Natural killer cell (primary cell): ENCODE measurements at regions not wholly inside any gene's neighbourhood (a gene's known extent, or its start where the extent isn't known, plus 50 kb on each side); places are given as distances from the start of the nearest gene placed in this dataset.

ENCODE experiments used
- ATAC-seq, 3 donors: fragments of 150-1000 bp in 2 of 3; fragments of 200-7000 bp in 1 of 3; cut with Tn5 transposase; 1 replicate in 1 of 3; 2 replicates in 2 of 3; pipeline ENCODE4 v1.10.0; 2021; ENCODE audit warnings: mild to moderate bottlenecking in 2 of 3, moderate library complexity in 2 of 3
- DNase-seq, 2 donors: peaks; one replicate each; pipeline versions ENCODE4 v3.0.0 to v3.0.0-alpha.2; 2013 to 2021; ENCODE audit warnings: mixed read lengths in 1 of 2
- H3K27ac ChIP-seq: one replicate; pipeline ENCODE4 v1.5.1; 2013; ENCODE audit warnings: mild to moderate bottlenecking, low read length
- H3K27me3 ChIP-seq: one replicate; pipeline ENCODE4 v1.6.1; 2013; ENCODE audit warnings: low read length; ENCODE audit not compliant: control insufficient read depth, insufficient read depth
- H3K36me3 ChIP-seq: one replicate; pipeline ENCODE4 v1.6.1; 2013; ENCODE audit warnings: low read length; ENCODE audit not compliant: control insufficient read depth, insufficient read depth
- H3K4me1 ChIP-seq: one replicate; pipeline ENCODE4 v1.6.1; 2013; ENCODE audit warnings: low read length; ENCODE audit not compliant: control insufficient read depth, insufficient read depth
- H3K4me3 ChIP-seq: one replicate; pipeline ENCODE4 v1.5.1; 2013; ENCODE audit warnings: low read length
- H3K9me3 ChIP-seq: one replicate; pipeline ENCODE4 v1.6.1; 2013; ENCODE audit warnings: low read length; ENCODE audit not compliant: control insufficient read depth, insufficient read depth
- H3K27ac Mint-ChIP-seq, 2 donors: one replicate each; pipeline ENCODE4 v1.8.0; 2022; ENCODE audit warnings: mild to moderate bottlenecking in 2 of 2, mixed read lengths in 2 of 2, moderate library complexity in 1 of 2
- H3K27me3 Mint-ChIP-seq, 2 donors: one replicate each; pipeline ENCODE4 v1.8.0; 2022; ENCODE audit warnings: low read depth in 2 of 2, mixed read lengths in 2 of 2
- H3K36me3 Mint-ChIP-seq: one replicate; pipeline ENCODE4 v1.8.0; 2022; ENCODE audit warnings: mixed read lengths
- H3K4me1 Mint-ChIP-seq, 2 donors: one replicate each; pipeline ENCODE4 v1.8.0; 2022; ENCODE audit warnings: mixed read lengths in 2 of 2
- H3K4me3 Mint-ChIP-seq: one replicate; pipeline ENCODE4 v1.8.0; 2022; ENCODE audit warnings: mild to moderate bottlenecking, moderate library complexity, mixed read lengths
- H3K9me3 Mint-ChIP-seq, 2 donors: one replicate each; pipeline ENCODE4 v1.8.0; 2022; ENCODE audit warnings: mixed read lengths in 2 of 2
- CTCF ChIP-seq: fragments of 200-600 bp; IDR thresholded peaks from one replicate; pipeline ENCODE4 v1.8.0; 2022; ENCODE audit warnings: antibody characterized with exemption
- WGBS: methylation state at CpG from one replicate; pipeline ENCODE4 v1.1.7; 2013; ENCODE audit warnings: missing lambda C conversion rate; ENCODE audit not compliant: insufficient coverage; 5-methylcytosine and 5-hydroxymethylcytosine counted together
- intact Hi-C: fragments of 100-400 bp; cut with micrococcal nuclease; formaldehyde crosslinking; loops from one replicate; pipeline ENCODE4 v1.14.2; 2022

GRCh38 chr13:73440296-73440895, 381.6 kb downstream of the KLF5 start:
- TF ChIP-seq CTCF = no peak
- Mint-ChIP-seq H3K36me3 (peaks cover 7% of the 10 kb centered on the region), H3K4me3 (no peak overlapping the region), H3K27me3 (no peaks in the 10 kb centered on the region), H3K9me3 (peaks cover 5 to 17% of the 10 kb centered on the region in 2 donors), H3K4me1 (no peaks in the 10 kb centered on the region), H3K27ac (no peak overlapping the region)
- H3K27ac ChIP-seq = no peak overlapping the region
- ATAC-seq = no peak
- 85% methylated on average over 3 of the region's 3 CpGs for WGBS
- H3K36me3 ChIP-seq = no peaks in the 10 kb centered on the region
- H3K27me3 ChIP-seq = no peaks in the 10 kb centered on the region
- intact Hi-C loops = no loop called here
- H3K4me1 ChIP-seq = no peaks in the 10 kb centered on the region
- H3K4me3 ChIP-seq = no peak overlapping the region
- peak in 1 of 2 donors; percentile 4 for DNase-seq
- H3K9me3 ChIP-seq = peaks cover 31% of the 10 kb centered on the region

- no peak for TF ChIP-seq CTCF
- Histone ChIP-seq H3K36me3 (no peaks in the 10 kb centered on the region), H3K27ac (no peak overlapping the region), H3K27me3 (no peaks in the 10 kb centered on the region), H3K4me3 (no peak overlapping the region), H3K4me1 (no peaks in the 10 kb centered on the region), H3K9me3 (peaks cover 10% of the 10 kb centered on the region)
- H3K9me3 Mint-ChIP-seq = peaks cover 10 to 12% of the 10 kb centered on the region in 2 donors
- ATAC-seq = peak in 1 of 3 donors; percentile 56
- no peaks in the 10 kb centered on the region for H3K36me3 Mint-ChIP-seq
- 82% methylated on average over 2 of the region's 2 CpGs for WGBS
- intact Hi-C loops = no loop called here
- no peak overlapping the region for H3K4me3 Mint-ChIP-seq
- no peak overlapping the region for H3K27ac Mint-ChIP-seq
- DNase-seq = no peak
- H3K4me1 Mint-ChIP-seq = no peaks in the 10 kb centered on the region
- H3K27me3 Mint-ChIP-seq = peaks cover 0 to 3% of the 10 kb centered on the region in 2 donors
Observed at GRCh38 chr13:73433890-73434289, 375.1 kb downstream of the KLF5 start.

DNA sequence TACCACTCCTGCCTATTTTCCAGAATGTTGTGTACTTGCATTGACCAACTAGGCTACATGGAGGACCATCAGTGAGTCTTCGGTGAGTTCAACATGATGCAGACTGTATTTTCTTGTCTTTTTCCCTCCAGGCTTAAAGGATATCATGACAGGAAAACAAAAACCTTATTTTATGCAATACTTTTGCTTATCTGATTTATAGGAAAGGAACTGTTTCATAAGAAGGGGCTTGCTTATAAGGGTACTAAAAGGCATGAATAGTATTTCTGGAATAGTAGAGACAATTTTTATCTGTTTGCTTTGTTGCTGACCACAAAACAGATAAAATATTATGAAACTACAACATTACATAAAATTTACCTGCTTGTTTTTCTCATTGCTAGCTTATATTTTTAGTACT, 374.7 kb downstream of the KLF5 start:
- no peak for DNase-seq

More for the DNA sequence above, 374.7 kb downstream of the KLF5 start:
- H3K4me3 Mint-ChIP-seq = no peak overlapping the region
- Histone ChIP-seq H3K27me3 (no peaks in the 10 kb centered on the region), H3K4me3 (no peak overlapping the region), H3K4me1 (no peaks in the 10 kb centered on the region), H3K36me3 (no peaks in the 10 kb centered on the region), H3K9me3 (peaks cover 6% of the 10 kb centered on the region), H3K27ac (no peak overlapping the region)
- no peaks in the 10 kb centered on the region for H3K36me3 Mint-ChIP-seq
- ATAC-seq = peak in 1 of 3 donors; percentile 48
- H3K27ac Mint-ChIP-seq = no peak overlapping the region
- TF ChIP-seq CTCF = no peak
- peaks cover 0 to 3% of the 10 kb centered on the region in 2 donors for H3K27me3 Mint-ChIP-seq
- intact Hi-C loops = no loop called here
- peaks cover 10 to 12% of the 10 kb centered on the region in 2 donors for H3K9me3 Mint-ChIP-seq
- H3K4me1 Mint-ChIP-seq = no peaks in the 10 kb centered on the region
- 21% methylated on average over 1 of the region's 1 CpG for WGBS
